Activated CD8-positive, alpha-beta memory T cell treated with anti-CD3 and anti-CD28 coated beads for 36 hours (primary cell): ENCODE measurements at regions not wholly inside any gene's neighbourhood (a gene's known extent, or its start where the extent isn't known, plus 50 kb on each side); places are given as distances from the start of the nearest gene placed in this dataset.
"Not testable (repeated sequence)": the region's sequence is repeated elsewhere in the genome, so short reads cannot be mapped to it uniquely, and the experiment has no call there.

Experiments used
- CTCF ChIA-PET: fragments of 350-600 bp; sonication (Branson Sonifier 250); formaldehyde crosslinking; loops from one replicate; lab custom pipeline; 2021; ENCODE audit warnings: antibody characterized with exemption; lab: Charles Lee
- POLR2A ChIA-PET: fragments of 350-600 bp; sonication (Branson Sonifier 250); formaldehyde crosslinking; loops from one replicate; lab custom pipeline; 2021; ENCODE audit warnings: antibody characterized with exemption; lab: Charles Lee

DNA sequence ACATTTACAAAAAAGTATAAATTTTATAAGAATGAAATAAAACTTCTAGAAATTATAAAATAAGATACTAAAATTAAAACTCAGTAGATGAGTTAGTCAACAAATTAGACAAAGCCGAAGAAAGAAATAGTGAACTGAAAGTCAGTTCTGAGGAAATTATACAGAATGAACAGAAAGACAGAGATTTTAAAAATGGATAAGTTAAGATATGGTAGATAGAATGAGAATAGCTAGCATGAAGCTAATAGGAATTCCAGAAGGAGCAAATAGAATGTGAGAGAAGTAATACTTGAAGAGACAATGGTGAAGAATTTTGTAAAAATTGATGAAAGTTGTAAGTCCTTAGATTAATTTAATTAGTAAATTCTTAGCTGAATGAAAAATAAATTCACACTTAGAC is 430.4 kb upstream of the RUNX1 start:
- CTCF ChIA-PET: no interaction called here
- POLR2A ChIA-PET: no interaction called here

DNA sequence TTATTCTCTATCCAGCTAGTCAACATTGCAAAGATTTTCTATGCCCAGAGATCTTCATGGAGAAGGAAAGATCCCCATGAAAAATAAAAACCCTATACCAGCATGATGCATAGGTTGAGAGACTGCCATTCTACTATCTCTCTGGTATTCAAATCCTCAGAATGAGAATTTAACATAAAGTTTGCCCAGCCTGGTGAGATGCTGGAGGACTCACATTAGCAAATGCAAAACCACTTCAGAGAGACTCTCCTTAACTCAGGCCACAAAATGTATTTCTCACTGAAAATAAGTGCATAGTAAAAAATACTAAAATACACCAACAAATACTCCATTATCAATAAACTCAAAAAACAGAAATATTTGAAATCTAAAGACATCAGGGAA is 430.0 kb upstream of the RUNX1 start:
- ChIA-PET CTCF (no interaction called here), POLR2A (no interaction called here)

DNA sequence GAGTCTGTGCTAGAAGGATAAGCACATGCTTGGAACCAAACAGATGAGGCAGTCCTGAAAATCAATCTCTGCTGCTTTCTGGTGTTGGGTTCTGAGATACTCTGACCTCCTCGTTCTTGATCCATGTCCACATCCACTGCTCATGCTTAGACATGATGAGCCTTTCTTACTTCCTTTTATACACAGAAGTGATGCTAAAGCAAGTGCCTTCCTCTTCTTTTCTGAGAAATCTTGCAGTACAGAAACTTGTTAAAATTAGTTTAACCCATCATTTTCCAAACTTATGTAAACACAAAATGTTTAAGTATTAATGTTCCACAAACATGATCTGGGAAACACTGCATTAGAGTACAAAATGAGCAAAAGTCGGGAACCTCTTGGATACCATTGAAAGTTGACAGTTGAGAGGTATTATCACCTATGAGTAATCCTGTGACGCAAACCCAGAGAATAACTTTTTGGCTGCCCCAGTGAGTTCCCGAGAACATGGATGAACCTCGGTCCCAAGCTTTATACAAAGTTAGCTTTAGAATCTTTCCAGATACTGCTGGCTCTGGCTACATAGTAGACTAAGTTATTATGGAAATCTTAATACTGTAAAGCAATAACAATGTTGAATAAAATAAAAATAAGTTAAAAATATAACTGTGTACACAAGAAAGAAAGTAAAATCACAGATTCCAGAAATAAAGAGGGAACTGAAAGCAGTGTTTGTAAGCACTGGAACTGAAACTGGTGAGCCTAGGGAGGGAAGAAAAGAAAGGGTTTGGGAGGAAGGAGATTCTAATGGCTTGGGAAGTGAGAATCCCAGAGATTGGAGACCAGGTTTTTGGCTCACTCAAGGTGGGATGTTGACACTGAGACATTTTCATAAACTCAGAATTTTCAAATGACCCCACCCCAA is 429.3 kb upstream of the RUNX1 start:
- ChIA-PET CTCF (no interaction called here), POLR2A (no interaction called here)

DNA sequence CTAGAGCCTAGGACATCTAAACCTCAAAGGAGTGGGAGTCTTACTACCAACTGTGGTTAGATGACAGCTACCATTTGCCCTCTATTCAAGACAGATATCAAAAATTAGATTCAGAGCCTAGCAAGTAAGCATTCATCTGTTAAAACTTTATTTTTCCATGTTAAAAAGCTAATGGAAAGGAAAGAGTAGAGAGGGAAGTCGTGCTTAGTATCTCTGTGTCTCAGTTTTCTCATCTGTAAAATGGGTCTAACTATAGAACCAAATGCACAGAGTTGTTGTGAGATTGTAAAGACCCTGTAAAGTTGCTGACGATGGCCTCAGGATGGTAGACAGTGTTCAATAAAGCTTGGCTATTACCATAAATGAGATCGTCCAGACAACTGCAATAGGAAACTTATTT is 428.5 kb upstream of the RUNX1 start:
- ChIA-PET CTCF (interaction anchor here (1.1 kb wide), 1 partner anchor 47 kb away, joined by 3 read pairs; no protein-coding TSS in a partner anchor), POLR2A (no interaction called here)

DNA sequence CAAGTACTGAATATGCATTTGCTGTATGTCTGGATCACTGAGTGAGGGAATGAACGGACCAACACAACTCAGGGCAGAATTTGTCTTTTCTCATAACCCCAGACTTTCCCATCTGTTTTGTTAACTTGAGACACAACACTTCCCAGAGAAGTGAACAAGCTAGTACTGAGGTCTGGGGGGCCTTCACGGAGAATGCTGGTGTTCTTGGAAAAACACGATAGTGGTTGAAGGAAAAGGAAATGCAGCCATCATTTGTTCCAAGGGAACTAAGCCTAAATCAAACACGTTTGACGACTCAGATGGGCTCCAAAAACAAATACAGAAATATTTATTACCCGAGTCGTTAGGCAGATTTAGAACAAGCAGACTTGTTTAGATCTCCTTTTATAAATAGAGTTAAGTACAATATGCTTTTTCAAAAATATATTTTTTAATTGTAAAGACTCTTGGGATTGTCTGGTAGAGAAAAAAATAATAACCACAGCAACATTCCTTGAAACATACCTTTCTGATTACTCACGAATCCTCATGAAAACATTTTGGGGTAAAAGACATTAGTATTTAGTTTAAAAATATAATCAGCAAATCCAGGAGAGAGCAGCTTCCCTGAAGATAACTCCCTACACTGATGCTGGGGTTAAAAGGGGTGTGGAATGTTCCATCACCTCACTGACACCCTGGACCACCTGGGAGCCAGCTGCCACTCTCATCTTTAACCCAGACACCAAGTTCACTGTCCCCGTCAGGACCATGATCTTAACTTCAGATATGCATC is 427.7 kb upstream of the RUNX1 start:
- ChIA-PET CTCF (interaction anchor here (1.1 kb wide), 1 partner anchor 48 kb away, joined by 3 read pairs; no protein-coding TSS in a partner anchor), POLR2A (no interaction called here)

DNA sequence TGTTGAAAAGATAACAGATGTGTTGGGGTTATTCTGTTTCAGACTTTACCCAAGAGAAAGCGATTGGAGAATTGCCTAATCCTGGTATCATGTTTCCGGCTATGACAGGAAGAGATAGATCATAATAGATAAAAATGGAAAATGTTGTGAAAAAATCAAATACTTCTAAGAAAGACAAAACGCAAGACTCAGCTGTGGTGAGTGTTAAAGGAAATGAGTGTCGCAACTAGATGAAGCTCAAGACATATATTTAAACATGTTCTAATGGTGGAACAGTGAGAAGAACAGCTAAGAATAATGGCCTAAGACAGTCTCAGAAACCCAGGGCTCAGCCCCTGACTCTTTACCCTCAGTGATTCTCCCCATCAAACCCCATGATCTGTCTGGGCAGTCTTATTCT is 426.7 kb upstream of the RUNX1 start:
- ChIA-PET CTCF (no interaction called here), POLR2A (no interaction called here)

DNA sequence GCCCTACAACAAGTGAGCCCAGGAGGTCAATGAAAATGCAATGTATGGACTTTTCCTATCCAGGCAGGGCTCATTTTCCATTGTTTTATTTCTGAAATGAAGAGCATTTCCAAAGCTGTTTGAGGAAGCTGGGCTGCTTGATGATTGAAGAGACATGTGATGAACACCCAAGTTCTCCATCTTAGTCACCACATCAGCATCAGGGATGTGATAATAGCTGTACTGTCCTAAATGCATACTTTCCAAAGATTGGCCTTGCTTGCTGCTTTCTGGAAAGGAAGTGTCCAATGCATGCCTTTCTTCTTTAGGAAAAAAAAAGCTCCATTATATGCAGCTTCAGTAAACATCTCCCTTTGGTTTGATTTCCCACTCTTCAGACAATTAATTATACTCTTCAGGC is 425.9 kb upstream of the RUNX1 start:
- CTCF ChIA-PET: no interaction called here
- POLR2A ChIA-PET: no interaction called here

DNA sequence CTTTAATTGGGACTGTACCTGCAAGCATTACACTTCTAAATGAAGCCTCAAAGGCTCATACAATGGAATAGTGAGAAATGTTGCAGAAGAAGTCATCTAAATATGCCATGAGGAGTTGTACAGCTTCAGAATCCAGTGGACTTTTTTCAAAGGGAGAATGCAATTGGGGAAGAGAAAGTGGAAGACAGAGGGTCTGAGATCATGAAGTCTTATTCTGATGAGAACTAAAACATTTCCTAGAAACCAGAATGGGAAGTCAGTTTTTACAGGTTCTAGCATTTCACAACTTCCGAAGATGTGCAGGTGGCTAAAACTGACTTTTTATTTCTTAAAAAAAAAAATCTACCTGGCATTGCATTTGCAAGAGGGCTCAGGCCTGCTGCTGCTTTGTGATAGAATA is 424.4 kb upstream of the RUNX1 start:
- POLR2A ChIA-PET: no interaction called here
- CTCF ChIA-PET: no interaction called here

DNA sequence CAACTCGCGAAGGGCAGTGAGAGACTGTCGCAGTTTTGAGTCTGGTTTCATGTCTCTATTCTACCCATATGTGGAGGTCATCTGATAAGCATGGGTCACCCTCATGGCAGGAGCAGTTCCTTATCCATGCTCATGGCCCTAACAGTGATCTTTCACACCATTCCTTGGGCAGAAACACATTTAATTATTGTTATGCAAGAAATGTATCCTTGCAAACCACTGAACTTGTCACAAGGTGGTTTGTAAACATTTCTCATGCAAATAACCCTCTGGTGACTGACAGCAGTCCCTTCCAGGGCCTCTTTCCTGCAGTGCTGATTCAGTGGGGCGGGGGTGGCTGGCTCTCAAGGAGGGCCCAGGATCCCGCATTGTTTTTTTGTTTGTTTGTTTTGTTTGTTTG is 421.4 kb upstream of the RUNX1 start:
- ChIA-PET POLR2A (no interaction called here), CTCF (no interaction called here)

DNA sequence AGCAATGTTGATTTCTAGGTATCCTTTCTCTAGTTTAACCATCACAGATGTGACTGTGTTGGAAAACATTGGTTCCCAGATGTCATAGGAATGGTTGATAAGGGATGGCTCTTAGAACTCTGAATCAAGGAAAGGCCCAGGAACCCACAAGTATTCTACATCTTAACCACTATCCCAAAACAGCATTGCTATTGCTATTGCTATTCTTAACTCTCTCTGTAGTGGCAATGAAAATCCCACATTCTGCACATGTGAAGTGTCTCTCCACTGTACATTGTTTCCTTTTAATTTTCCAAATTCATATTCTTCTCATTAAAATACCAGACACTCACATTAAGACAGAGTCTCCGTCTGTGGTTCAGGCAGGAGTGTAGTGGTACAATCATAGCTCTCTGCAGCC is 420.4 kb upstream of the RUNX1 start:
- ChIA-PET POLR2A (no interaction called here), CTCF (no interaction called here)

DNA sequence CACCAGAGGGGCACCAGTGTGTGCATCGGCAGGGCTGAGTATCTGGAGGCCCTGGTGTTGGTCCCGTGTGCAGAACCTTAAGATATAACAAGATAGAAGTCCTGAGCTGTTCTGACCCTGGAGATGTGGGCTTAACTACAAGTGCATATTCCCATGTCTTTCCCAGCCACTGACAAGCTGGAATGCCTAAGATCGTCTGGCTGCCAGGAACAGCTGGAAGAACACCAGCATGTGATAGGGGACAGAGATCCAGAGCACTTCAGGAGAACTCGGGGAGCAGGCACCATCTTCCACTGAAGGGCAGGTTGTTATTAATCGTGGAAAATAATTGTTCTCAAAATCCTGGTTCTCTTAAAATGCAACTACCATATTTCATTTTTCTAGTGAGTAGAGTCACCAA is 419.9 kb upstream of the RUNX1 start:
- POLR2A ChIA-PET: no interaction called here
- CTCF ChIA-PET: no interaction called here

DNA sequence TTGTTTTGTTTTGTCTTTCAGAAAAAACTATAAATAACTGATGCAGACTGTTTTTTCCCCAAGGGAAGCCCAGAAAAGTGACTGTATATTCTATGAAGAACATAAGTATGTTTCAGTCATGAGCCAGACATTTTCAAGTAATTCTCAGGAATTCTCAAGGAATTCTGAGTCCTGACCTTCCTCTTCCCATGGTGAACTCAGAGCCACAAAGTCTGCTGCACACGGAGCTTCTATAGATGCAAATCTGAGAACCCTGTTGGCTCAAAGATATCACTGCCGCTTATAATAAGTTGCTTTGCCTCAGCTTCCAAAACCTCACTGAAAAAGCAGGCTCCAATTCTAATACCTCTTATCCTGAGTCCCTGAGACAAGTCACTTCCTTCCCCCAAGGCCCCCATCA is 418.5 kb upstream of the RUNX1 start:
- CTCF ChIA-PET: no interaction called here
- POLR2A ChIA-PET: no interaction called here

DNA sequence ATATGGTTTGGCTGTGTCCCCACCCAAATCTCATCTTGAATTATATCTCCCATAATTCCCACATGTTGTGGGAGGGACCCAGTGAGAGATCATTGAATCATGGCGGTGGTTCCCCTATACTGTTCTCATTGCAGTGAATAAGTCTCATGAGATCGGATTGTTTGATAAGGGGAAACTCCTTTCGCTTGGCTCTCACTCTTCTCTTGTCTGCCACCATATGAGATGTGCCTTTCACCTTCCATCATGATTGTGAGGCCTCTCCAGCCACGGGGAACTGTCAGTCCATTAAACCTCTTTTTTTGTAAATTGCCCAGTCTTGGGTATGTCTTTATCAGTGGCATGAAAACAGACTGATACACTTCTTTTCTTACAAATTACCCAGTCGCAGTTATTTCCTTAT is 417.6 kb upstream of the RUNX1 start:
- POLR2A ChIA-PET, CTCF ChIA-PET: not testable (repeated sequence)

DNA sequence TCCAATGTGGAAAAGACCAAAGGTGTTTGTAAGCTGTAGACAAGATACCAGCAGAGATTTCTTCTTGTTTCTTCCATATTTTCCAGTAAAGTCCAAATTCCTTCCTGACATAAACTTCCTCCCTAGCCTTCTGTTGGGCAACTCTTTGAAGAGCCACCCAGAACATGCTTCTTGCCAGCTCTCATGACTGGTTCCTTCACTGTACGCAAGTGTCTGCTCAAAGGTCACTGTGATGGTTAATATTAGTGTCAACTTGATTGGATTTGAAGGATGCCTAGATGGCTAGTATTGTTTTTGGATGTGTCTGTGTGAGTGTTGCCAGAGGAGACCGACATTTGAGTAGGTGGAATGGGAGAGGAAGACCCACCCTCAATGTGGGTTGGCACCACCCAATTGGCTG is 416.6 kb upstream of the RUNX1 start:
- CTCF ChIA-PET: no interaction called here
- POLR2A ChIA-PET: no interaction called here

DNA sequence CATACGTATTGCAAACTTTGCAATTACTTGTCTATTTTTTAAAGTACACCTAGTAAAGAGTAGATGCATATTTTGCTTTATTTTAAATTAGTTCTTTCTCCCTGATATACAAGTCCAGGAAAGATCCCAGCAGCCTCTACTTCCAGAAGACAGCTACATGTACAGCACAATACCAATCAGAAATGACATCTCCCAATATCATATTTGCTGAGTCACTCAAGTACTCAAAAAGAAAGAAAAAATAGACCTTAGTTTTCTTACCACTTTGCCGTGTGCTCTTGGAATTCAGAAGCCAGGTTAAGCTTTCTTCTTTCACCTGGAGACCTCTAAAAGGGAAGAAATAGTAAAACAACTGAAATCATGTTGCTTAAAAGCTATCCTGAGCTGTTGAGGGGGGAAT is 412.6 kb upstream of the RUNX1 start:
- ChIA-PET POLR2A (no interaction called here), CTCF (no interaction called here)

DNA sequence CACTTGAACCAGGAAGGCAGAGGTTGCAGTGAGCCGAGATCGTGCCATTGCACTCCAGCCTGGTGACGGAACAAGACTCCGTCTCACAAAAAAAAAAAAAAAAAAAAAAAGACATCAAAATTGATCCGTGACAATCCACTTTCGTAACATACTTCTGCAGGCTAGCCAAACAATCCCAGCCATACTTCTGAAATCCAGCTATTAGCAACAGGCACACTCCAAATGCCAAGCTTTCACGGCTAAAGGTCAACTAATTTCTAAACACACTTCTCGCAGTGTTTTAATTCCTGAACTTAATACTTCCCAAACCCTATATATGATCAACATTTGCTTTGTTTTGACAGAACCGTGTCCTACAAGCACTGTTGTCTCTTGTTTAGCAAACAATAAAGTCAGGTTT is 411.3 kb upstream of the RUNX1 start:
- CTCF ChIA-PET: no interaction called here
- POLR2A ChIA-PET: no interaction called here

DNA sequence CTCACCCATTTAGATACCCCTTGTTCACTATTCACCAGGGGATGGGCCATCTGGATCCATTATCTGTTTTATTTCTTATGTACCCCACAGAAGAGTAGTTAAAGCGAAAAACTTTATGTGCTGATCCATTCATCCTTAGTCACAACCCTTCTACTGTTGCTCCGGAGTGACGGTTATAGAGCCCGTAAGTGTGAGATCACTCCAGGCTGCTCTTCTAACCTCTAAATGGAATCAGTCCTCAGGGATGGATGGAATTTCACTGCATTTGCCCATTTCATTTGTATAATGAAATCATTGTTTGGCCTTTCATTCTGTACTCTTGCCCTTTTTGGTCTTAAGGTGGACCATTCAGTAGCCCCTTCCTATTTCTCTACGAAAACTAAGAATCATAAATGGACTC is 409.3 kb upstream of the RUNX1 start:
- ChIA-PET POLR2A (no interaction called here), CTCF (no interaction called here)

DNA sequence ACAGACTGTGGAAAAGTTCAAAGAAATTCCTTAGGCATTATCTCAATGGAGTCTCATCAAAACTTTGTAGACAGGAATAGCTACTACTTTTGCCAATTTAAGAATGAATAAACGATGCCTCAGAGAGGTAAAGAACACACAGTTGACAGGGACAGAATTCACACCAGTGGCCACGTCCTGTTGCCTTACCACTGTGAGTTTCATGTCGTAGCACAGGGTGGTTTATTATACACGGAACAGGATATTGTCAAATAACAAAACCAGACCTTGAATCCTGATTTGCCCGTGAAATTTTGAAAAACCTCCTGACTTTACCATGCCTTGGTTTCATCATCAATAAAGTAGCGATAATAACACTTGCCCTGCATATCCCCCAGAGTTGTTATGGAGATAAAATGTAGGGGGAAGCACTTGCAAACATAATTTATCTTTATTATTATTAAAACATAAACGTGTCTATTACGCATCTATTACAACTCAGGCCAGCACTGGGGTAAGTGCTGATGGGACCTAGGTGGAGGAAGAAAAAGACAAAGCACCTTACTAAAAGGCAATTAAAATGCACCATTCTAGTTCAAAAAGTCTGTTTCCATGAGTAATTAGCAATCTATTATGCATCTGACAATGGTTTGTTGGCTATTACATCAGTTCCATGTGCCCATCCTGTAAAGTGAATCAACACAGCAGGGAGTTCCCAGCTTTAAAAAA is 408.1 kb upstream of the RUNX1 start:
- ChIA-PET CTCF (no interaction called here), POLR2A (no interaction called here)

DNA sequence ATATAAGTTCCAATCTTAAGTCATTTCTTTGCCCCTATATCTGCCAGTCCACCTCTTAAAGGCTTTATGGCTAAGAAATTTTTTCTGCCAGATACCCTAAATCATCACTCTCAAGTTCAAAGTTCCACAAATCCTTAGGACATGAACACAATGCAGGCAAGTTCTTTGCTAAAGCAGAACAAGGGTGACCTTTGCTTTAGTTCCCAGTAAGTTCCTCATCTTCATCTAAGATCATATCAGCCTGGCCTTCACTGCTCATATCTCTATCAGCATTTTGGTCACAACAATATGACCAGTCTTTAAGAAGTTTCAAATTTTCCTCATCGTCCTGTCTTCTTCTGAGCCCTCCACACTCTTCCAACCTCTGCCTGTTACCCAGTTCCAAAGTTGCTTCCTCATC is 402.2 kb upstream of the RUNX1 start:
- POLR2A ChIA-PET: no interaction called here
- CTCF ChIA-PET: no interaction called here

DNA sequence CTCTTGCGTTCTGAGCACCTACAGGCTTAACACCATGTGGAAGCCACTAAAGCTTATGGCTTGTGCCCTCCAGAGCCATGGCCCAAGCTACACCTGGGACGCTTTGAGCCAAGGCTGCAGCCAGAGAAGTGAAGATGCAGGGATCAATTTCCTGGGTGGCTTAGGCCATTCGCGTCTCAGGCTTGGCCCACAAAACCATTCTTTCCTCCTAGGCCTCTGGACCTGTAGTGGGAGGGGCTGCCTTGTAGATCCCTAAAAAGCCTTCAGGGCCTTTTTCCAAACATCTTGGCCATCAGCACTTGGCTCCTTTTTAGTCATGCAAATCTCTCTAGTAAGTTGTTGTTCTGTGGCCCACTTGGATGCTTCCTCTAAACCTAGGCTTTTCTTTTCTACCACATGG is 401.7 kb upstream of the RUNX1 start:
- POLR2A ChIA-PET: no interaction called here

More for the DNA sequence above, 401.7 kb upstream of the RUNX1 start:
- CTCF ChIA-PET: no interaction called here
